GM12865 (cell line): ENCODE measurements at regions not wholly inside any gene's neighbourhood (a gene's known extent, or its start where the extent isn't known, plus 50 kb on each side); places are given as distances from the start of the nearest gene placed in this dataset.

Source experiments
- DNase-seq: peaks from one replicate; pipeline ENCODE4 v3.0.0; 2010; ENCODE audit warnings: low read depth
- H3K4me3 ChIP-seq: 2 replicates; pipeline ENCODE4 v1.5.1; 2011; ENCODE audit warnings: mild to moderate bottlenecking, low read depth, low read length, control low read depth
- TF ChIP-seq, protein P1 (sequence below): IDR thresholded peaks from 2 replicates; pipeline ENCODE4 v1.5.1; 2011; ENCODE audit warnings: low read length, control low read depth, low read depth, inconsistent platforms; ENCODE audit not compliant: insufficient read depth; ENCODE audit errors: missing control alignments

DNA sequence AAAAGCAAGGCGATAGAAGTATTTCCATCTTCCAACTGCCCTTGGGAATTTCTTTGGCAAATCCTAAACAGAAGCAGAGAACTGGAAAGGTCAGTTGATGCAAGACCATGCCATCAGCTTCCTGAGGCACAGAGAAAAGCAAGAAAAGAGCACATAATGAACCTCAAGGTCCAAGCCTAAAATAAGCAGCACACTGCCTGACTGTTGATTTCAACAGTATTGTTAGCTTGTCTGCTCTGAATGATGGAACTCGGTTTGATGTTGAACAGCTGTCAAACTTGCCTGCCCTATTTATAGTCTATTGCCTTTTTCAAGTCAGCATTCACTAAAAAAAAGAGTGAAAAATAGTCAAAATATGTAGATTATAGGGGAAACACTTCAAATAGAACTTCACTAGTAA, 1192.0 kb upstream of the PHF14 start:
- TF ChIP-seq, protein P1, sequence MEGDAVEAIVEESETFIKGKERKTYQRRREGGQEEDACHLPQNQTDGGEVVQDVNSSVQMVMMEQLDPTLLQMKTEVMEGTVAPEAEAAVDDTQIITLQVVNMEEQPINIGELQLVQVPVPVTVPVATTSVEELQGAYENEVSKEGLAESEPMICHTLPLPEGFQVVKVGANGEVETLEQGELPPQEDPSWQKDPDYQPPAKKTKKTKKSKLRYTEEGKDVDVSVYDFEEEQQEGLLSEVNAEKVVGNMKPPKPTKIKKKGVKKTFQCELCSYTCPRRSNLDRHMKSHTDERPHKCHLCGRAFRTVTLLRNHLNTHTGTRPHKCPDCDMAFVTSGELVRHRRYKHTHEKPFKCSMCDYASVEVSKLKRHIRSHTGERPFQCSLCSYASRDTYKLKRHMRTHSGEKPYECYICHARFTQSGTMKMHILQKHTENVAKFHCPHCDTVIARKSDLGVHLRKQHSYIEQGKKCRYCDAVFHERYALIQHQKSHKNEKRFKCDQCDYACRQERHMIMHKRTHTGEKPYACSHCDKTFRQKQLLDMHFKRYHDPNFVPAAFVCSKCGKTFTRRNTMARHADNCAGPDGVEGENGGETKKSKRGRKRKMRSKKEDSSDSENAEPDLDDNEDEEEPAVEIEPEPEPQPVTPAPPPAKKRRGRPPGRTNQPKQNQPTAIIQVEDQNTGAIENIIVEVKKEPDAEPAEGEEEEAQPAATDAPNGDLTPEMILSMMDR = no peak
- DNase-seq = no peak
- no peak overlapping the region for H3K4me3 ChIP-seq

GRCh38 chr7:9782275-9782674, 1191.4 kb upstream of the PHF14 start:
- H3K4me3 ChIP-seq = no peak overlapping the region
- TF ChIP-seq, protein P1 = no peak
- no peak for DNase-seq

DNA sequence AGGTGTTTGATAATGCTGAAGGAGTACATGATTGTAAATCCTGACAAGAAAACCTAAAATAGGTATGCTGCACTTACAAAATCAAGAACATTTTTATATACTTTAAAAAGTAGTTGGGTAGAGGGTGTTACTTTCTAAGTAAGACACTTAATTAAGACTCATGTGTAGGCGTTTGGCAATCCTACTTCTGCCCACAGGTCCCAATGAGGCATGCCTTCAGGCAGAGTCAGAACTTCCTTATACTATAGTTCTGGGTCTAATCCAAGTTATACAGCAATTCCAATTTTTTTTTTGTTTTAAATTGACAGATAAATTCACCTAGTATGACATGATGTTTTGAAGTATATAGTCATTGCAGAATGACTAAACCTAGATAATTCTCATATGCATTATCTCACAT, 1188.5 kb upstream of the PHF14 start:
- TF ChIP-seq, protein P1 = no peak
- DNase-seq = no peak
- H3K4me3 ChIP-seq = no peak overlapping the region

DNA sequence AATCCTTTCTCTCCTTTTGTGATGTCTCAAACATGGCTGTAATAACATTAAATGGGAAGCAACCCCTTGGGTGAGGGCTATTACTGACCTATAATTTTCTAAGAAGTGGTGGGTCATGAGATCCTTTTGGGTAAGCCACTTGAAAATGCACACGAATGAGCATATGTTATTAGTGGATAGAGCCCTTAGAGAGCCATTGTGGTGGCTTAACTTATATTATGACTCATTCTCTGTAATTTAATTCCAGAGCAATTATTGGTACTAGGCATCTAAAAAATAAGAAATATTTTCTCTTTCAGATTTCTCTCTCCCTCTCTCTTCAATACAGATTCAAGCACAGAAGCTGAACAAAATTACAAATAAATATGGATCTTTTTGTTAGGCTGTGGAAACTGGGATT, 1177.4 kb upstream of the PHF14 start:
- H3K4me3 ChIP-seq = no peak overlapping the region
- TF ChIP-seq, protein P1 = no peak
- DNase-seq = no peak

- TF ChIP-seq, protein P1 = no peak
- DNase-seq = no peak
- H3K4me3 ChIP-seq = no peak overlapping the region
Observed at GRCh38 chr7:9822458-9823290, 1151.0 kb upstream of the PHF14 start.

DNA sequence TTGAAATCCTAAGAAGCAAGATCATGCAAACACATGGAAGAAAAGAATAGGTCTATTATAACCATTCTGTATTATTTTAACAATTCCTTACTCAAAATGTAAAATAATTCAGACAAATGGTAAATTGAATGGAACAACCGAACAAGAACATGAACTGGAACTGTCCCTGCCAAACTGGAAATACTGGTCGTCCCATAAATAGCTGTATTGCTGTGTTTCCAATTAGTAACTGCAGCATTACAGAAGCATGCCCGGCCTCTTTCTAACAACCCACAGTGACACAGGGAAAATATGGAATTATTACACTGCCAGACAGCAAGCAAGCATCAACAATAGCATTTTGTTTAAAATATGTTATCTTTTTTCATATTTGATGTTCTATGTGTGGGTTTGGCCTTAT, 1138.5 kb upstream of the PHF14 start:
- DNase-seq = no peak
- TF ChIP-seq, protein P1 = no peak
- H3K4me3 ChIP-seq = no peak overlapping the region

GRCh38 chr7:9836671-9837070, 1137.0 kb upstream of the PHF14 start:
- DNase-seq = no peak
- H3K4me3 ChIP-seq = no peak overlapping the region
- TF ChIP-seq, protein P1 = no peak
